T-helper 17 cell (primary cell): ENCODE measurements at regions not wholly inside any gene's neighbourhood (a gene's known extent, or its start where the extent isn't known, plus 50 kb on each side); places are given as distances from the start of the nearest gene placed in this dataset.

Experiments
- ATAC-seq: fragments of 150-1000 bp; cut with Tn5 transposase; 2 replicates; pipeline ENCODE4 v1.10.0; 2021; ENCODE audit warnings: mild to moderate bottlenecking, moderate library complexity
- DNase-seq, 3 donors: peaks; one replicate each; pipeline versions ENCODE4 v3.0.0 to v3.0.0-alpha.2; 2020 to 2021
- H3K9me3 ChIP-seq: one replicate; pipeline ENCODE4 v1.7.0; 2013; ENCODE audit warnings: low read length, mild to moderate bottlenecking; ENCODE audit not compliant: control insufficient read depth, poor library complexity, severe bottlenecking
- H3K27ac Mint-ChIP-seq: one replicate; pipeline ENCODE4 v1.8.0; 2022; ENCODE audit warnings: mild to moderate bottlenecking, moderate library complexity, mixed read lengths
- H3K27me3 Mint-ChIP-seq: one replicate; pipeline ENCODE4 v1.8.0; 2022; ENCODE audit warnings: mixed read lengths
- H3K36me3 Mint-ChIP-seq: one replicate; pipeline ENCODE4 v1.8.0; 2022; ENCODE audit warnings: low read depth, mixed read lengths
- H3K4me1 Mint-ChIP-seq: one replicate; pipeline ENCODE4 v1.8.0; 2022; ENCODE audit warnings: mild to moderate bottlenecking, mixed read lengths
- H3K4me3 Mint-ChIP-seq: one replicate; pipeline ENCODE4 v1.8.0; 2022; ENCODE audit warnings: mild to moderate bottlenecking, moderate library complexity, mixed read lengths

- H3K27me3 Mint-ChIP-seq: no peaks in the 10 kb centered on the region
- no peaks in the 10 kb centered on the region for H3K4me1 Mint-ChIP-seq
- ATAC-seq (no peak), DNase-seq (no peak)
- no peaks in the 10 kb centered on the region for H3K36me3 Mint-ChIP-seq
- H3K9me3 ChIP-seq: no peaks in the 10 kb centered on the region
- no peak overlapping the region for H3K27ac Mint-ChIP-seq
- H3K4me3 Mint-ChIP-seq: no peak overlapping the region
These were observed 417.0 kb upstream of the JAG1 start for GRCh38 chr20:11090751-11091150.

DNA sequence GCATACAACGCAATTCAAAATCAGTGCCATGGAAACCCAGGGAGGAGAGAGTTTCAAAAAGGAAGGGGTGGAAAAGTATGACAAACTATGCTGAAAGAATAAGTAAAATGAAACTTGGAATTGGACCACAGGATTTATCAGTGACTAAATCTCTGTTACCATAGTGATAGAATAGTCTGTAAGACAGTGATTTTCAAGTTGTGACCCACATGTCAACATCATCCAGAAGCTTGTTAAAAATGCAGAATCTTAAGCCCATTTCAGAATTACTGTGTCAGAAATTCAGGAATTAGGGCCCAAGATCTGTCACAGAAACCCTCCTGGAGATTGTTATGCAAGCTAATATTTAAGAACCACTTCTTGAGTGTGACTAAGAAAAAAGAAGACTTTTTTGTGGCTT, 417.7 kb upstream of the JAG1 start:
- DNase-seq (no peak), ATAC-seq (no peak)
- H3K4me1 Mint-ChIP-seq: no peaks in the 10 kb centered on the region
- no peak overlapping the region for H3K27ac Mint-ChIP-seq
- H3K36me3 Mint-ChIP-seq: no peaks in the 10 kb centered on the region
- no peaks in the 10 kb centered on the region for H3K27me3 Mint-ChIP-seq
- H3K9me3 ChIP-seq: no peaks in the 10 kb centered on the region
- H3K4me3 Mint-ChIP-seq: no peak overlapping the region

GRCh38 chr20:11092151-11092550, 418.4 kb upstream of the JAG1 start:
- Mint-ChIP-seq H3K27me3 (no peaks in the 10 kb centered on the region), H3K4me1 (no peaks in the 10 kb centered on the region), H3K36me3 (no peaks in the 10 kb centered on the region), H3K27ac (no peak overlapping the region), H3K4me3 (no peak overlapping the region)
- H3K9me3 ChIP-seq: no peaks in the 10 kb centered on the region
- no peak for ATAC-seq
- DNase-seq: no peak

DNA sequence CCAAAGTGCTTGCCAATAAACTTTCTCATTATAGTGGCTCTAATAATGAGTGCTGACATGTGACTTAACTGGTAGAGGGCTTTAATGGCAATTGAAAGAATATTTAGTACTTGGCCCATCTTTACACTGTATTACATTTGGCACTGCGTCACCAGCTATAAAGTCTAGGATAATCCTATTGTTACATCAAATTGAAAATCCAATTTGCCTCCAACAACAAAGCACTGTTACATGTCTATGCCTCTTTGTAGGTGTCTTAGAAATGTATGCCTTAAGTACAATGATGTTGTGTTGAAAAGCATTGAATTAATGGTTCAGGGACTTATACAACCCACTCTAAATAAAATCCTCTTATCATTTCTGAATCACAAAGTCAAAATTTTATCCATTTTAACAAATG, 420.4 kb upstream of the JAG1 start:
- no peak overlapping the region for H3K27ac Mint-ChIP-seq
- H3K4me1 Mint-ChIP-seq: no peaks in the 10 kb centered on the region
- no peak for ATAC-seq
- no peak overlapping the region for H3K4me3 Mint-ChIP-seq
- H3K27me3 Mint-ChIP-seq: no peaks in the 10 kb centered on the region
- no peak for DNase-seq
- H3K36me3 Mint-ChIP-seq: no peaks in the 10 kb centered on the region
- no peaks in the 10 kb centered on the region for H3K9me3 ChIP-seq

GRCh38 chr20:11094711-11095110, 420.9 kb upstream of the JAG1 start:
- H3K27ac Mint-ChIP-seq: no peak overlapping the region
- ATAC-seq (no peak), DNase-seq (no peak)
- H3K4me3 Mint-ChIP-seq: no peak overlapping the region
- H3K4me1 Mint-ChIP-seq: no peaks in the 10 kb centered on the region
- H3K9me3 ChIP-seq: no peaks in the 10 kb centered on the region
- H3K36me3 Mint-ChIP-seq: no peaks in the 10 kb centered on the region
- no peaks in the 10 kb centered on the region for H3K27me3 Mint-ChIP-seq

GRCh38 chr20:11098888-11099287, 425.1 kb upstream of the JAG1 start:
- ATAC-seq (no peak), DNase-seq (no peak)
- Mint-ChIP-seq H3K27ac (no peak overlapping the region), H3K27me3 (no peaks in the 10 kb centered on the region), H3K36me3 (no peaks in the 10 kb centered on the region), H3K4me1 (no peaks in the 10 kb centered on the region), H3K4me3 (no peak overlapping the region)
- H3K9me3 ChIP-seq: no peaks in the 10 kb centered on the region

- Mint-ChIP-seq H3K36me3 (no peaks in the 10 kb centered on the region), H3K27ac (no peak overlapping the region), H3K4me3 (no peak overlapping the region), H3K27me3 (no peaks in the 10 kb centered on the region), H3K4me1 (no peaks in the 10 kb centered on the region)
- DNase-seq (no peak), ATAC-seq (no peak)
- H3K9me3 ChIP-seq: no peaks in the 10 kb centered on the region
These were observed 427.4 kb upstream of the JAG1 start for GRCh38 chr20:11101243-11101642.

DNA sequence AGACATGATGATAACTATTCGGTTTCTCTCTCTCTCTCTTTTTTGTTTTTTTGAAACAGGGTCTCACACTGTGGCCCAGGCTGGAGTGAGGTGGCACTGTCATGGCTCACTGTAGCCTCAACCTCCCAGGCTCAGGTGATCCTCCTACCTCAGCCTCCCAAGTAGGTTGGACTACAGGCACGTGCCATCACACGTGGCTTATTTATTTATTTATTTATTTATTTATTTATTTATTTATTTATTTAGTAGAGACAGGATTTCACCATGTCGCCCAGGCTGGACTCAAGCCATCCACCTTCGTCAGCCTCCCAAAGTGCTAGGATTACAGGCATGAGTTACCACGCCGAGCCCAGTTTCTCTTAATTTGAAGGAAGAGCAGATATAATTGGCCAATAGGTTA, 427.9 kb upstream of the JAG1 start:
- DNase-seq: no peak
- H3K27ac Mint-ChIP-seq: no peak overlapping the region
- H3K36me3 Mint-ChIP-seq: no peaks in the 10 kb centered on the region
- H3K4me1 Mint-ChIP-seq: no peaks in the 10 kb centered on the region
- H3K9me3 ChIP-seq: no peaks in the 10 kb centered on the region
- ATAC-seq: no peak
- H3K4me3 Mint-ChIP-seq: no peak overlapping the region
- no peaks in the 10 kb centered on the region for H3K27me3 Mint-ChIP-seq

GRCh38 chr20:11103866-11104265, 430.1 kb upstream of the JAG1 start:
- no peak overlapping the region for H3K4me3 Mint-ChIP-seq
- no peak overlapping the region for H3K27ac Mint-ChIP-seq
- no peaks in the 10 kb centered on the region for H3K4me1 Mint-ChIP-seq
- no peak for ATAC-seq
- no peaks in the 10 kb centered on the region for H3K36me3 Mint-ChIP-seq
- no peaks in the 10 kb centered on the region for H3K9me3 ChIP-seq
- no peak for DNase-seq
- H3K27me3 Mint-ChIP-seq: no peaks in the 10 kb centered on the region

- Mint-ChIP-seq H3K4me3 (no peak overlapping the region), H3K36me3 (no peaks in the 10 kb centered on the region), H3K27me3 (no peaks in the 10 kb centered on the region), H3K27ac (no peak overlapping the region), H3K4me1 (no peaks in the 10 kb centered on the region)
- no peak for DNase-seq
- no peak for ATAC-seq
- no peaks in the 10 kb centered on the region for H3K9me3 ChIP-seq
These were observed 434.5 kb upstream of the JAG1 start for GRCh38 chr20:11108102-11108810.

GRCh38 chr20:11110535-11110934, 436.7 kb upstream of the JAG1 start:
- Mint-ChIP-seq H3K4me3 (no peak overlapping the region), H3K4me1 (no peaks in the 10 kb centered on the region), H3K27ac (no peak overlapping the region), H3K36me3 (no peaks in the 10 kb centered on the region), H3K27me3 (no peaks in the 10 kb centered on the region)
- no peaks in the 10 kb centered on the region for H3K9me3 ChIP-seq
- ATAC-seq: no peak
- no peak for DNase-seq

GRCh38 chr20:11111191-11111590, 437.4 kb upstream of the JAG1 start:
- Mint-ChIP-seq H3K36me3 (no peaks in the 10 kb centered on the region), H3K27ac (no peak overlapping the region), H3K4me1 (no peaks in the 10 kb centered on the region), H3K4me3 (no peak overlapping the region), H3K27me3 (no peaks in the 10 kb centered on the region)
- no peak for DNase-seq
- ATAC-seq: no peak
- H3K9me3 ChIP-seq: no peaks in the 10 kb centered on the region

DNA sequence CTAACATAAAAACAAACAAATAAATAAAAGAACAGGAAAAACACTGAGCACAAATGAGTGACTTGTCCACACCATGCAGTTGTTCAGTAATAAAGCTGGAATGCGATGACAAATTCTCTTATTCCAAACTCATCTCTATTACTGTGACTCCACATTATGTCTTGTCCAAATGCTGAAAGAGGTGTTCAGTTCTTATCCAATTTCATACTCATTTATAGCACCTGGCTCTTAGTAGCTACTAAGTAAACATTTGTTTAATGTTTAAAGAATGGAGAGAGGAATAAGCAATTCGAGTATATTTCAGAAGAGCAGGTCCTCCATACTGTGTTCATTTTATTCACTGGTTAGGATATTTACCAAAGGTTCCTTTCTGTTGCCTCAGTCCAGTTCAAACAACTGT, 439.0 kb upstream of the JAG1 start:
- H3K36me3 Mint-ChIP-seq: no peaks in the 10 kb centered on the region
- H3K27me3 Mint-ChIP-seq: no peaks in the 10 kb centered on the region

DNA sequence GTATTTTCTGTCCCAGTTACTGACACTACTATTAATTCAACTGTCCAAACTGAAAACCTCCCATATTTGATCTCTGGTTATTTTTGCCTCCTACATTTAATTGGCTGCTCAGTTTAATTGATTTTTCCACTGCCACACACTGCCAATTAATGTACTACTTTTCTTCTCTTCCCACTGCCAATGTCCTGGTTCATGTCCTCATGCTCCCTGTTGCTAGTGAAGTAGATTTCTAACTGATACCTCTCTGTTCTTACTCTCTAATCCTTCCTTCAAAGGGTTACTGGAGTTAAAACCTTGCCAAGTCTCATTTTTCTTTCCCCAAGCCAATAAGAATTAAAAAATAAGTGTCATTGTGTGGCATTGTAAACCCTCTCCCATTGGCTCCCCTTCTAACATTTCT, 440.6 kb upstream of the JAG1 start:
- ATAC-seq: no peak
- H3K4me3 Mint-ChIP-seq: no peak overlapping the region
- no peak overlapping the region for H3K27ac Mint-ChIP-seq
- no peak for DNase-seq
- H3K9me3 ChIP-seq: no peaks in the 10 kb centered on the region
- H3K4me1 Mint-ChIP-seq: no peaks in the 10 kb centered on the region
- no peaks in the 10 kb centered on the region for H3K36me3 Mint-ChIP-seq
- H3K27me3 Mint-ChIP-seq: no peaks in the 10 kb centered on the region

More for the DNA sequence above, 439.0 kb upstream of the JAG1 start:
- H3K27ac Mint-ChIP-seq: no peak overlapping the region
- H3K9me3 ChIP-seq: no peaks in the 10 kb centered on the region
- no peak for ATAC-seq
- H3K4me3 Mint-ChIP-seq: no peak overlapping the region
- H3K4me1 Mint-ChIP-seq: no peaks in the 10 kb centered on the region
- no peak for DNase-seq
